PC-3 (cell line): ENCODE measurements at regions not wholly inside any gene's neighbourhood (a gene's known extent, or its start where the extent isn't known, plus 50 kb on each side); places are given as distances from the start of the nearest gene placed in this dataset.

Experiments used
- EZH2 ChIP-seq: fragments of 300-600 bp; sonication (generic); IDR thresholded peaks from one replicate; pipeline ENCODE4 v1.6.1; 2017; ENCODE audit warnings: antibody characterized with exemption, mild to moderate bottlenecking, low read length; ENCODE audit not compliant: unreplicated experiment
- EZH2phosphoT487 ChIP-seq: fragments of 300-600 bp; sonication (generic); IDR thresholded peaks from 2 replicates; pipeline ENCODE4 v1.6.1; 2018; ENCODE audit warnings: mild to moderate bottlenecking, antibody characterized with exemption, low read length, borderline replicate concordance
- TF ChIP-seq, protein P1 (sequence below): fragments of 300-600 bp; sonication (generic); conservative IDR thresholded peaks from 2 replicates; pipeline ENCODE4 v1.5.1; 2017; ENCODE audit warnings: antibody characterized with exemption, low read depth, mild to moderate bottlenecking, low read length

- TF ChIP-seq, protein P1, sequence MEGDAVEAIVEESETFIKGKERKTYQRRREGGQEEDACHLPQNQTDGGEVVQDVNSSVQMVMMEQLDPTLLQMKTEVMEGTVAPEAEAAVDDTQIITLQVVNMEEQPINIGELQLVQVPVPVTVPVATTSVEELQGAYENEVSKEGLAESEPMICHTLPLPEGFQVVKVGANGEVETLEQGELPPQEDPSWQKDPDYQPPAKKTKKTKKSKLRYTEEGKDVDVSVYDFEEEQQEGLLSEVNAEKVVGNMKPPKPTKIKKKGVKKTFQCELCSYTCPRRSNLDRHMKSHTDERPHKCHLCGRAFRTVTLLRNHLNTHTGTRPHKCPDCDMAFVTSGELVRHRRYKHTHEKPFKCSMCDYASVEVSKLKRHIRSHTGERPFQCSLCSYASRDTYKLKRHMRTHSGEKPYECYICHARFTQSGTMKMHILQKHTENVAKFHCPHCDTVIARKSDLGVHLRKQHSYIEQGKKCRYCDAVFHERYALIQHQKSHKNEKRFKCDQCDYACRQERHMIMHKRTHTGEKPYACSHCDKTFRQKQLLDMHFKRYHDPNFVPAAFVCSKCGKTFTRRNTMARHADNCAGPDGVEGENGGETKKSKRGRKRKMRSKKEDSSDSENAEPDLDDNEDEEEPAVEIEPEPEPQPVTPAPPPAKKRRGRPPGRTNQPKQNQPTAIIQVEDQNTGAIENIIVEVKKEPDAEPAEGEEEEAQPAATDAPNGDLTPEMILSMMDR = no peak
- no peak for TF ChIP-seq EZH2phosphoT487
- no peak for TF ChIP-seq EZH2
Measured at GRCh38 chr12:66900616-66901015, 221.7 kb upstream of the GRIP1 start.
